Fibroblast of skin of left biceps (primary cell): ENCODE measurements at regions not wholly inside any gene's neighbourhood (a gene's known extent, or its start where the extent isn't known, plus 50 kb on each side); places are given as distances from the start of the nearest gene placed in this dataset.

Experiments
- DNase-seq, 2 experiments: peaks; one replicate each; pipeline ENCODE4 v3.0.0-alpha.2; 2013; ENCODE audit warnings: low read depth in 2 of 2

DNA sequence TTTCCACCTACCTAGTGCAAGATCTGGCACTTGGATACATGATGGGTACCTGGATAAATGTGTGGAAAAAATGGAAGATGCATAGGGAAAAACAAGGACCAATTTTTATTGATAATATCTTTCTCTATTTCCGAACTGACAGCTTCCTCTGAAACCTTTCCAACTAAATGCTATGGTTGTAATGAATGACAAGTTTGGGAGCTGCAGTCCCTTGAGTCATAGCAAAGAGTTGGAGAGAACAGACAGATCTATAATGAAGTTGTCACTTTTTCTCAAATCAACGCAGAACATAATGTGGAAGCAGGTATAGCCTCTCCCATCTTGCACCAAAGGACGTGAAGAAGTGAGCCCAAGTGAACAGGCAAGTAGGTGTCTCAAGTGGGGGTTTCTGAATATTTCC is 296.5 kb upstream of the KAZN start:
- no peak for DNase-seq

DNA sequence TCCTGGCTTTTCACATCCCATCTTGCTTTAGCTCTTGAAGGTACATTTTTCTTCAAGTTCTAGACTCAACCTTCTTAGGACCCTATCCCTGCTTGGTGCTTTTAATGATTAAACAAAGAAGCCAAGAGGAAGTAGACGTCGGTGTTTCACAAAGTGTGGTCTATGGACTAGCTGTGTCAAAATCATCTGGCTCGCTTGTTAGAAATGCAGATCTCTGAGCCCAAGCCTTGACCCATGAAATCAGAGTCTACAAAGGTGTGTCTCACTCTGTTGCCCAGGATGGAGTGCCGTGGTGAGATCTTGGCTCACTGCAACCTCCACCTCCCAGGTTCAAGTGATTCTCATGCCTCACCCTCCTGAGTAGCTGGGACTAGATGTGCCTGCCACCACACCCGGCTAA is 295.5 kb upstream of the KAZN start:
- DNase-seq = no peak

DNA sequence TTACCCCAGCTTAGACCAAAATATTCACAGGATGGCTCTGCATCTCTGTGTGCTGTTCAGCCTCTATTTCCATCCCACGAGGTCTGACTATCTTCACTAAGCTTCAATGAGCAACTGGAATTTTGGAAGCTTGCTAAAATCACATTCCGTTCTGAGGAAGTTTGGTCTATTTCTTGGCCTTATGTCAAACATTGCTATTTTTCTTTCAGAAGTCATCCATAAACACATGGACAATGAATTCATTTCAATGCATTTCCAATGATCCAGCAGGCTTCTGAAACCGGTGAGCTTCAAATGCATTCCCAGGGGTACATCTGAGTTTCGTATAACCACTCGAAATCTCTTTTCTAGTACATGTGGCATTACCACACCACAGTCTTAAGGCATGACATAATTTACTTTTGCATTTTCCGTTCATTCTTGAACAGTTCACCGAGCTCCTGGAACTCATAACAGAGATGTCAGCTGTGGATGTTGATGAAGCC is 294.1 kb upstream of the KAZN start:
- peak; percentile 83 to 89 for DNase-seq

DNA sequence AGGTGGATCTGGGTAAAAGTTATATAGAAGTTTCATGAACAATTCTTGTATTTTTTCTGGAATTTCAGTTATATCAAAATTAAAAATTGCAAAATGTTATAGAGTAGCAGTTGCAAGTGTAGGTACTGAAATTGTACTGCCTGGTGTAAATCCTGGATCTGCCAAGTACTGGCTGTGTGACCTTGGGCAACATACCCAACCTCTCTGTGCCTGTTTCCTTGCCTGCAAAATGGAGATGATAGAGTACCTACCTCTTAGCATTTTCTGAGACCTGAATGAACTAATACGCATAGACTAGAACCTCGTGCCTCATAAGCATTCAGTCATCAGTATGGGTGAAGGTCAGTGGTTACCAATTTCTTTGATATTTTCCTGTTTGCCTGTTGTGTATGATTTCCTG is 290.0 kb upstream of the KAZN start:
- DNase-seq = no peak

DNA sequence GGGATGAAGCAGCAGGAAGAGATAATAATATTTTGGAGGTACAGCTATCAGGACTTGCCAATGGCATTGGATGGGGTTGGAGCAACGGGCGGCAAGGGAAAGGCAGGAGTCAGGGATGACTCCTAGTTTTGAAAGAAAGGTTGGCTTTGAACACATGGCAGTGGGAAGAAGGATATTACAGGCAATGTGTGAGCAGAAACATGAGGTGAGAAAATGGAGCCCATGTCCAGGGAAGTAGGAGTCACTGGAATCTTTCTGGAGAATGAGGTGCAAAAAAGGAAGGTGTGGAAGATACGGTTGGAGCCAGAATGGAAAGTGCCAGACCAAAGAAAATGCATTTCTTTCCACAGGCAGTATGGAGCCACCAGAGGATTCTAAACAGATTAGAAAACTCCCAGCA is 288.5 kb upstream of the KAZN start:
- no peak for DNase-seq

DNA sequence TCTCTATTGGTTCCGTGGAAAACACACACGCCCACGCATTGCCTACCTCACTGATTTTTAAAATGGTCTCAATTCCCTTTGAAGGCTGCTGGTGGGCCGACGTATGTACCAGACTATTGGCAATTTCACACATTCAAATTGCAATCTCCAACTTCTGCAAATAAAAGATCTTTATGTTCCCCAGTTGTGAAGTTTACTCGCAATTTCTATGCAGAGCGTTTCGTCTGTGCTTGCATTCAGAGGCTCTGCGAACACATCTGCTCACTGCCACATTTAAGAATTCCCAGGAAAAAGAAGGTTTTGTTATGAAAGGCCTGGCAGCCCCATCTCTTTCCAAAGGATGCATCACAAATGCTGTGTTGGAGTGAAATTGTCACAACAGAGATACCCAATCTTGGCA is 288.0 kb upstream of the KAZN start:
- DNase-seq = no peak

DNA sequence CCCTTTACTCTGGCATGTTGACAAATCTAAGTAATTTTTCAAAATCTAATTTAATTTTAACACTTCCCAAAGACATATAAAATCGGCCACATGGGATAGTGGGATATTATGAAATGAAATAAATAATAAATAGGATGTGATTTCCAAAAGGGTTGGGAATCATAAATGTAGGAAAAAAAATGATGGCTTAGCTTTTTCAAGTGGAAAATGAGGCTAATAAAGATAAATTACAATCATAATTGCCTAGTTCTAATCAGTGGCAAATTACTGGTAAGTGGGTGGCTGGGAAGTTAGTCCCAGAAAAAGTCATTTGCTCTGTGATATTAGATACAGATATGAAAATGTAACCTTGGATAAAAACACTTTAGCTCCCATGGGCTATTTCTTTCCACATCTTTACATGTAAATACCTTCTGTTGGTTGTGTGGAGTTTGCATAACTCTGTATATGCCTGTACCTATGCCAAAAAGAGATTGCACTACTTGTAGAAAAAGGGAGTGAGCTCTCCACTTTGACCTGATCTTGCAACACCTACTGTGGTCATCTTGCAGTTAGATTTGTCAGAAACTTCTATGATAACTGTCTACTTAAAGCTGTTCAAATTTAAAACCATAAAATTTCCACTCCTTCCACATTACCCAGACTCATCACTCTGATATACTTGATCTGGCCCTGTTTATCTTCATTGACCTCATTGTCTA is 284.6 kb upstream of the KAZN start:
- no peak for DNase-seq

DNA sequence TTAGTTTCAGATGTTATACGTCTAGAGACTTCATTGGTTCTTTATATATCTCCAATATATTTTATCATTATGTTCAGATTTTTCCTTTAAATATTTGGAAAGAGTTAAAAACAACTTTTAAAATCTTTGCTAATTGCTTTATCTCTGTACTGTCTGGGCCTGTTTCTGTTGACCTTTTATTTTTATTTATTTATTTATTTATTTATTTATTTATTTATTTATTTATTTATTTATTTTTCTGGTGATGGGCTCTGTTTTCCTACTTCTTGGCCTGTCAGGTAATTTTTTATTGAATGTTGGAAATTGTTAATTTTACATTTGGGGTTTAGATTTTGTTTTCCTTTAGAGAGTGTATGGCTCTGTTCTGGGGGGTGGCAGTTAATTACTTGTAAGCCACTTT is 279.7 kb upstream of the KAZN start:
- no peak for DNase-seq

DNA sequence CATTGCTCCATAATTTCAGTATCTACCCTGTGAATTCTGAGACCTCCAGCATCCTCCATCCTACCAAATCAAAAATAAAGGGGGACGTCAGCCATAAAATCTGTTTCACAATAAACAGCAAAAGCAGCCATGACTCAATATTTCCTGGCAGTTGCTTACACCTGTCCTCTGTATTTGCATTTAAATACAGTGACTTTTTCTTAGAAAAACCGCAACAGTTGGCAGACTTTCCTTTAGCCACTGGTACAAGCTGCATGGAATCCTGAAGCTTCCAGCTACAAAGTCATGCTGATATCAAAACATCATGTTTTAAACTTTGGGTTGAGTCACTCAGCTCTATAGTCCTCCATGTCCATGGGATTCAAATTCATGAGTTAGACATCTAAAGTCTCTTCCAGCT is 278.0 kb upstream of the KAZN start:
- DNase-seq = no peak

DNA sequence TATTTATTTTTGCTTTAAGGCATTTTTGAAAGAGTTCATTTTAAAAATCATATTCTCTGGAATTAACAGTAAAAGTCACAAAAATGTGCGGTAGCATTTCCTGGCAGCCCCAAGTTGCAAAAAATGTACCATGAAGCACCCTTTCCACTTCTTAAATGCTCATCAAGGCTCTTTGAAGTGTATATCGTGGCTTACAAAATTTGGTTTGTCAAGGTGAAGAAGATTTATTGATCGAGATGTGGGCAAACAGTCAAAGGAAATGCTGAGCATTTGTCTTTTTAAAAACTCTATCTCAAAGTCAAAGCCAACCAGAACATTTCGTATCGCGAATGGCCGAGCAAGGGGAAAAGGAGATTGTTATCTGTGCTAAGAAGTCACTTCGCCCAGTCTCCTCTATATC is 277.5 kb upstream of the KAZN start:
- DNase-seq = no peak

DNA sequence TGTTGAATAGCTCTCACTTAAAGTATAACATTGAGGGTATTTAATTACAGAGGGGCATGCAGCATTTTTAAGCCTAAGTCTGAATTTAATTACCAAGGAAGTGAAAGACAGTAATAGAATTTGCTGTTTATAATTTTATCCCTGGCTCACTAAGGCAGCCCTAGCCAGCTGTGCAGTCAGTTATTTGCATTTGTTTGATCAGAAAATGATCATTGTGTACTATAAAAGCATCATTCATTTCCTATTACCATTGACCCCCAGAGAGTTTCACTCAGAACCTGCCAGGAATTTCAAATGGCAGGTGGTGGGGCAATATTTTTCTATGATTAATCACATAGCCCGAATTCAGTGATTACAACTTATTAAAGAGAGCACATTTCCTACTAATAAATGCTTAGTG is 277.1 kb upstream of the KAZN start:
- DNase-seq = no peak

DNA sequence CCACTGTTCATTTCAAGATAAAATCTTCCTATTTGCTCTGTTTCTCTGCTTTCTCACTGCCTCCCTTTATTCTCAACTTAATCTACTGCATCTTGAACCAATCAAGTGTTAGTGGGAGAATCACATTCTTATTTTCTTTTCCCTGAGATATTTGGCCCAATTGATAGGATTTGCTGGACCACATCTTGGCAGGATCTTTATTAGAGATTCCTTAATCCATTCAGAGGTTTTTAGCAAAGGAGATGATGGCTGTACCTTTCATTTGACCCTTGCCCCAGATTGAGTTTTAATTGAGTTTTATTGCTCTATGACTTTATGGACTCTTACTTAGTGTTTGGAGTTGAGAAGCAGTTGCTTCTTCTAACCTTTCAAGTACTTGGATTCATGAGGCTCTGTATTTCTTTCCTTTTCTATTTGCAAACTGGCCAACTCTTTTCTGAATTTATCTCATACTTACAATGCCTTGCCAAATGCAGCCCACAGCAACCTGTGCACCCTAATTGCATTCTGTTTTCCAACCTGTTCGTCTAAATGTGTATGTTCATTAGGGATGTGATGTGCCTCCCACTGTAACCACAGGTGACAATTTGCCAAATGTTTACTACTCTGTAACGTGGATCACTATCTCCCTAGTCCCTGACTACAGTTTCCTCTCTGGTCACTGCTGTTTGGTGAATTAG is 274.8 kb upstream of the KAZN start:
- no peak for DNase-seq

DNA sequence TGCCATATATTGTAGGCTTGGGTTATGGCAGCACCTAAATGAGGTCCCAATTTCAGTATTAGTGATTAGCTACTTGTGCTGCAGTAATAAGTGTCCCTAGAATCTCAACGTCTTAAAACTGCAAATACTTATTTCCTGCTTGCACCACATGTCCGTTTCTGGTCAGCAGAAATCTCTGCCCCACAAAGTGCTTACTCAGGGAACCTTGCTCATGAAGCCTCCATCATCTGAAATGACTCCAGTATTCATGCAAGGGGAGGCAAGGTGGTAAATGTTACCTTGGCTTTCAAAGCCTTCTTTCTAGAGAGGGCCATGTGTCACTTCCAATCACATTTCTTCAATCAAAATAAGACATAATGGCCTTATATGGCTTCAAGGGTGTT is 274.2 kb upstream of the KAZN start:
- DNase-seq = no peak

DNA sequence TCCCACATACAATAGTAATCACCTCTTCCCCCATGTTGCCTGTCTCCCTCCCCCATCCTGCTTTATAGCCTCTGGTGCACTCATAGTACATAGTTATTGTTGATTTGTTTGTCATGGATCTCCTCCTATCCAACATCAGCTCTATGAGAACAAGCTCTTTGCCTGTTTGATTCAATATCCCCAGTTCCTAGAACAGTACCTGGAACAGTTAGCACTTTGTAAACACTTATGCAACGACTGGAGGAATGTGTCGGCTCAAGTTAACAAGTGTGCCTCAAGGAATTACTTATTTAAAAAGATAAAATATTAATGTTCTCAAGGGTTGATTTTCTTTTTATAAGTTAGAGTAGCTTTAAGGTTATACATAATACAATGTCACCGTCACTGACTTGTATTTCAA is 271.6 kb upstream of the KAZN start:
- DNase-seq = no peak

DNA sequence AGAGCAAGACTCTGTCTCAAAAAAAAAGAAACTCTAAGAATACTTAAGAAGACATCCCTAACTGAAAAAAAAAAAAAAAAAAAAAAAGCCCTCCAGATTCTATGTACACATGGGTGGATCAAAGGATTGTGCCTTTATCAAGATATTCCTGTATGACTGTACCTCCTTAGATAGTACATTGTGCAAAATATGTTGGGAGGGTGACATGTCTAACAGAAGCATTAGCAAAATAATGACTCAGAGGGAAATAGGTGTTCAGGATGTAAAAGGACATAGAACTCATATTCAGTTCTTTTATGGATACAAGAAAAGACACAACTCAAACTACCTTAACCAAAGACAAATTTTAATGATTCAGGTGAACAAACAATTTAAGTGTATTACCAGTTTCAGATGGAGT is 269.8 kb upstream of the KAZN start:
- DNase-seq = no peak

DNA sequence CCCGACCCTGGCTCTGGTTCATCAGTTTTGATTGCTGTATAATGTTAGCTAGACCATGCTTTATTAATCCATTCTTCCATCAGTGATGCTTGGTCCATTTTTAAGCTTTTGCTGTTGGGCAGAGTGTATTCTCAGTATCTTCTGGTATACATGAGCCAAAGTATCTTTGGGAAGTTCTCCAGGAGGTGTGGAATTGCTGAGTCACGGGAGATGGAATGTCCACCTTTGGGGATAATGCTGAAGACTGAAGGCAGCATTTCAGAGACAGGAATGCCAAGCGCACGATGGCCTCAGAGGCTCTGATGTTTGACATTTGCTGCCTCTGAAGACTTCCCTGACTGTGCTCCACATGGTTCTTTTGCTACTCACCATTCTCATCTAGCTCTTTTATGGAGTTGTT is 266.3 kb upstream of the KAZN start:
- DNase-seq = peak in 1 of 2 experiments; percentile 5

DNA sequence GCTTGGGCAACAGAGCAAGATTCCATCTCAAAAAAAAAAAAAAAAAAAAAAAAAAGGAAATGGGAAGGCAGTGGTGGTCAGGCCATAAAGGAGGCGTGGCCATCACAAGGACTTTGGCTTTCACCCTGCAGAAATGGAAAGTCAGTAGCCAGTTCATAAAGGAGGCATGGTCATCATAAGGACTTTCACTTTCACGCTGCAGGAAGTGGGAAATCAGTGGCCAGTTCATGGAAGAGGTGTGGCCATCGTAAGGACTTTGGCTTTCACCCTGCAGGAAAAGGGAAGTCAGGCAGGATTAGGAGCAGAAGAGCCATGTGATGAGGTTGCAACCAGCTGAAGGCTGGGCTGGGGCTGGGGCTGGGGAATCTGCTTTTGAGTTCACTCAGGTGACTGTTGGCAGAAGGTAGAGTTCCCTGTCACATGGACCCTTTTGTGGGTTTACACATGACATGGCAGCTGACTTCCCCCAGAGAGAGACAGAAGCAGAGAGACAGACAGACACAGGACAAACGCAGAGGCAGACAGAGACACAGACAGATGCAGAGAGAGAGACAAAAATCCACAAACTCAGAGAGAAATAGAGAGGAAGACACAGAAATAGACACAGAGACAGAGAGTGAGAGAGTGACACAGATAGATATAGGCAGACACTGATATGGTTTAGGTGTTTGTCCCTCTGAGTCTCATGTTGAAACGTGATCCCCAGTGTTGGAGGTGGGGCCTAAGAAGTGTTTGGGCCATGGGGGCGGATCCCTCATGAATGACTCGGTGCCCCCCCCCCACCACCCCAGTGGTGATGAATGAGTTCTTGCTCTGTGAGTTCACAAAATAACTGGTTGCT is 263.9 kb upstream of the KAZN start:
- no peak for DNase-seq

DNA sequence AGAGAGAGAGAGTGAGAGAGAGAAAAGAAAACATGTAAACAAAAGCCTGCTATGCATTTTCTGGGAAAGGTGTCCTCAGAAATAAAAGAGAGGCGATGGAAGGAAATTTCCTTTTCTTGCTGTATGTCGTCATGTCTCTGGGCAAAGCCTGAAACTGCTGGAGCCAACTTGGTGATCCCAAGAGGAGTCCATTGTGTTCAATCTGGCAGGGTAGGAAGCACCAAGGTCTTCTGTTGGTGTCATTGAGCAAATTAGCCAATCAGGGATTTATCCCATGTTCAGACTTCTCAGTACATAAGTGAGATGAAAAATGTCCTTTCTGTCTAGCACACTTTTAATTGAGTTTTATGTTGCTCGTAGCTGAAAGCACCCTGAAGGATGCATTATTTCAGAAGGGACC is 260.0 kb upstream of the KAZN start:
- DNase-seq = no peak

DNA sequence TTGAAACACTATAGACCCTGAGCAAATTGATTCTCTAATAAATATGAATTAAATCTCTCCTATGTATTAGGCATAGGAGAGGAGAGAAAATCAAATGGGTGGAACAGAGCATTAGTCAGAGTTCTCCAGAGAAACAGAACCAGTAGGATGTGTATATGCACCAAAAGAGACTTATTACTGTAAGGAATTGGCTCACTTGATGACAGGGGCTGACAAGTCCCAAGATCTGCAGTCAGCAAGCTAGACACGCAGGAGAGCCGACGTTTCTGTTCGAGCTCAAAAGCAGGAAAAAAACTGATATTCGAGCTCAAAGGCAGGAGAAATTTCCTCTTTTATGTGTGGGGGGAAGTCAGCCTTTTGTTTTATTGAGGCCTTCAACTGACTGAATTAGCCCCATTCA is 259.2 kb upstream of the KAZN start:
- no peak for DNase-seq

DNA sequence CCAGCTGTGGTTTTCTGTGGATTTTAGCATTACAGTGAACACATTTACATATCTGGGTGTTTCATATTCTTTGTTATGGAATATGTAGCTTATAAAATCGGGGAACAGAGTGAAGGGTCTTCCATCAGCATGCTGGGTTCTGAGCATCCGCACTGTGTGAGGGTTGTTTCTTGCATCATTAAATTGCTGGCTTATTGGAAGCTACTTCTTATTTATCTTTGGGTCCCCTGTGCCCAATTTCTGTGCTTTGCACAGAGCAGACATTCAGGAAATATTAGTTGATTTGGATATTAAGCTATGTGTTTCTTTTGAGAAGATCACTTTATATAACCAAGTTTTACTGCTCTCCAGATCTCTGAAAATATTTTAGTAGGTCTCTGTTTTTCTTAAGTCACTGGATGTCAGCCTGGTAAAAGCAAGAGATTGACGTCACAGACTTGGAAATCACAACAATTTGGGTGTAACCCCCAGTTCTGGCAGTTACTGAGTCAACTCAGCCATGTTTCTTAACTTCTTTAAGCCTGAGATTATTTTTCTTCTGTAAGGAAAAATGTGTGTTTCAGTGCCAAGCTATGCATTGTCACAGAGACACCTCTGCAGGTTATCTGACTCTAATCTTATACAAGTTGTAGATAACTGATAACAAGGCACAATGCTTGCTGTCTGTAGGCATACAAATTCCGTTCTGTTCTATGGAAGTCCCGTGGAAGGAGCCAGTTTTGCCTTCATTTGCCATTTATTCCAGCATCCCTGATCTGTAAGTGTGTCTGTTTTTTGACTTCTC is 258.3 kb upstream of the KAZN start:
- peak in 1 of 2 experiments; percentile 3 for DNase-seq

DNA sequence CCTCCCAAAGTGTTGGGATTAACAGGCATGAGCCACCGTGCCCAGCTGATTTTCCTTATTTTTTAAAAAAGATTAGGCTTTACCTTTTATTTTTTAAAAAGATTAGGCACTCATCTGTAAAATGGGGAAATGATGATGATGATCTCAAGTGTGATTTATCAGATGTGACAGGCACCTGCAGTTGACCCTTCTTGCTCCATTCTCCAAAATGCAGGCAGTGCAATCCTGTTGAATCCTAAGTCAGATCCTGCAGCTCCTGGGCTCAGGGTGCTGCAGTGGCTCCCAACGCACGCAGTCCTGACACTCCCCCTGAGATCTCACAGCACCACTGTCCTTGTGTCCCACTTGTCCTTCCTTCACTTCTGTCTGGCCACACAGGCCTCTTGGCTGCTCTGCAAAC is 257.3 kb upstream of the KAZN start:
- DNase-seq = no peak

DNA sequence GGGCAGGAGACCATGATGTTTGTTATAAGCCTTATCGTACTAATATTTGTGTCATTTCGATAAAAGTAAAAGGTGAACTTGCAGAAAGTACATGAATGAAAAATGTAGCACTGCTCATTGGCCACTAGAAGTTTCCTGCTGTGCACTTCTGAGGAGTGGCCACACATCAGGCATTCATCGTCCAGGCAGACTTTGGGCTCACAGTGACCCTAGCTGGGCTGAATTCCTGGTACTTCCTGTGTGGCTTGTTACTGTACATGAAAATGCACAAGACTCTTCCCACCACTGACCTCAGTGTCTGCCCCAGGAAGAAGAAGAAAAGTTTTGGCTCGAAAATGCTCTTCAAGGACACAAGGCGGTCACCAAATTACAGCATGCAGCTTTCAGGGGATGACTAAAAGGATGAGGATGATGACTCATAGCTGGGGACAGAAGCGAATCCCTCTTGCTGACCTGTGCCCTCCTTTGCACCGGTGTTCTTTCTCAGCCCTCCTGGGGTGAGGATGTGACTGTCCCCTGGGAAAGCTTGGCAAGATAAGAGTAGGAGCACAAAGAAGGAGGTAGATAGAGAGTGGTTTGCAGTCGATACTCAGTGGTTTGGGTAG is 252.4 kb upstream of the KAZN start:
- no peak for DNase-seq
